GM19467 (cell line): ENCODE measurements at regions not wholly inside any gene's neighbourhood (a gene's known extent, or its start where the extent isn't known, plus 50 kb on each side); places are given as distances from the start of the nearest gene placed in this dataset.
A peak's percentile ranks its signal among the peaks of the same experiment; 100 is the strongest.
"Not testable (repeated sequence)": the region's sequence is repeated elsewhere in the genome, so short reads cannot be mapped to it uniquely, and the experiment has no call there.

Experiments
- ATAC-seq: cut with Tn5 transposase; IDR thresholded peaks from one replicate; pipeline ENCODE4 v1.9.1; 2021; ENCODE audit warnings: mild to moderate bottlenecking, moderate library complexity; ENCODE audit not compliant: unreplicated experiment

DNA sequence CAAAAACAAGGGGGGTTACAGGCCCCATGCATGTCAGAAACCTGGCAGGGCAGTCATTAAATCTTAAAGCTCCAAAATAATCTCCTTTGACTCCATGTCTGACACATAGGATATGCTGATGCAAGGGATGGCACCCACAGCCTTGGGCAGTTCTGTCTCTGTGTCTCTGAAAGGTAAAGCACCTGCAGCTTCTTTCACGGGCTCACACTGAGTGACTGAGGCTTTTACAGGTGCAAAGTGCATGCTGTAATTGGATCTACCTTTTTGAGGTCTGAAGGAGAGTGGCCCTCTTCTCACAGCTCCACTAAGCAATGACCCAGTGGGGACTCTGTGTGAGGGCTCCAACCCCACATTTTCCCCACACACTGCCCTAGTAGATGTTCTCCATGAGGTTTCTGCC lies 1309.0 kb upstream of the B3GALT2 start:
- ATAC-seq: no peak

DNA sequence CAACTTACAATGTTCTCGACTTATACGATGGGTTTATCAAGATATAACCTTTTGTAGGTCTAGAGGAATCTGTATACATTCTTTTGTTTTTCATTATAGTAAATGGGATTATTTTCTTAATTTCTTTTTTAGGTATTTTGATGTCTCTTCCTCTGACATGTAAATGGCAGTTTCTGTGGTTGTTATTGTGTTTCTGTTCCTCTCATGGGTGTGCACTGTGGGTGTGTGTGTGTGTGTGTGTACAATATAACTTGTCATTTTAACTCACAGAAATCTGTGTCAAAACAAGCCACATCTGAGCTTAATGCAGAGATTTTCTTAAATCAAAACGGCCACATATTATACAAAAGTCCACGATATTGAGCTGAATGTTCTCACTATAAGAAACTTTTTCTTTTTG lies 1300.8 kb upstream of the B3GALT2 start:
- ATAC-seq: no peak

DNA sequence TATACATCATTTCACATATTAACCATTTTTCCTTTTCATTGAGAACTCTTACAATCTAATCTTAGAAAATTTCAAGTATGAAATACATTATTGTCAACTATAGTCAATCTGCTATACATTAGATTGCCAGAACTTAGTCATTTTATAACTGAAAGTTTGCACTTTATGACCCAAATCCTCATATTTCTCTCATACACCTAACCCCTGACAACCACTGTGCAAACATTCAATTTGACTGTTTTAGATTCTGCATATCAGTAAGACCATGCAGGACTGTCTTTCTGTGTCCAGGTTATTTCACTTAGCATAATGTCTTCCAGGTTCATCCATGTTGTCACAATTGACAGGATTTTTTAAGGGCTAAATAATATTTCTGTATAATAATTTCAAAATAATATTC lies 1299.0 kb upstream of the B3GALT2 start:
- ATAC-seq: no peak

DNA sequence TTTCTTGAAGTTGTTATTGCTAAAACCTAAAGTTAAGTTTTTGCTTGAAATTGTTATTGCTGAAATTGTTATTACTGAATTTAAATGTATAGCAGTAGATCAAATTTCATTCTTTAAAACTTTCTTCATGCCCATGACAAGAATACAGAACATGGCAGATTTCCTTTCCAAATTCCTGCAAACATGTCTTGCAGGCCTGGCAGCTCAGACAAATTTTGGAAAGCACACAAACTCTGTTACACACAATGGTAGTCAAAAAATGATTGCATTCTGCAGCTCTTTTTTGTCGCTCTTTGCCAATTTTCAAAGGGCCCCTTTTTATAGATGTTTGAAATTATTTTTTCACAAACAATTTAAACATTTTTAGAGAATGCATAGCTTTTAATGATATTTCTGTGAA lies 1292.3 kb upstream of the B3GALT2 start:
- ATAC-seq: no peak

DNA sequence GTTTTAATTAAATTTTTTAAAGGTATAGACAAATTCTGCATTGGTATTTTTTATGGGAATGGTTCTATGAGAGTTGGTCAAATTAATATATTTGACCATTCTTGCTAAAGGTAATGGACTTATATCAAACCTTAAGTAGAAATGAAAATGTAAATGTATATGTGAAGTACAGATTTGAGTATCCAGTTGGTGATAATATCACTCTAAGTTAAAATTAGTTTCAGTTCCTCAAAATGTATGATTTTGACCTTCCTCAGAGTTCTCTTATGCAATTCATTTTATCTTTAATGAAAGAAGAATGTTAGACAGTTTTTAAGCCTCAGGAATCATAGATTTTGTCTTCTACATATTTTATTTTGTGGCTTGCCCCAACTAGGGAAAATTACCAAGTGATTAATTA lies 1291.5 kb upstream of the B3GALT2 start:
- ATAC-seq: peak; percentile 95

DNA sequence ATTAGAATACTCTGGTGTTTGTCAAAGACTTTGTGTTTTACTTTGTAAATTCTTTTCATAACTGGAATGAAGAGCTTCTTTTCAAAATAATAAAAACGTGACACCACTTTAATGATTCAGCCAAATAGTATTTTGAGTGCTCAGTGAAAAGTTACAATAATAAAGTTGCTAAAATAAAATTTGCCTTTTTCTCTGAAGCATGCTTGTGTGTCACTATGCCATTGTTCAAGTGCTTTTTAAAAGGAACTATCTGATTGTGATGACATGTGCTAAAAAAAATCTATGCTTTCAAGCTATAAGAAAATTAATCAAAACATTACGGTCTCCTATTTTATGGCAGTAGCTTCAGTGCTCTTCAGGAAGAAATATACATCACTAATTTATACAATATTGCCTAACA lies 1290.5 kb upstream of the B3GALT2 start:
- ATAC-seq: no peak

DNA sequence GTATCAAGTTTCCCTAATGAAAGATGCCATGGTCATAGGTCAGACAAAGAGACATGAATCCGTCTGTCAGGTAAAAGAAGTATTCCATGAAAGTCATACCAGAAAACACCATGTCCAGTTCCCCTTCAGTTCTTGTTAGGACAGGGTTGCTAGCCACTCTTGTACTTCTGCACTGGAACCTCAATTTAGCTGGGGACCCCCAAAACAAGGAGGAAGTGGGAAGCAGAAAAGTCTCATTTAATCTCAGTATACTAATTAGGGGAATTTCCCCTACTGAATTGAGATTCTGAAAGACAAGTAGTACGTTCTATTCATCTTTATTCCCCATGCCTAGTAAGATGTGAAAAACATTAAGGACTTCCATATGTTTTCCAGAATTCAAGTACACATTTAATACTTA lies 1289.9 kb upstream of the B3GALT2 start:
- no peak for ATAC-seq

DNA sequence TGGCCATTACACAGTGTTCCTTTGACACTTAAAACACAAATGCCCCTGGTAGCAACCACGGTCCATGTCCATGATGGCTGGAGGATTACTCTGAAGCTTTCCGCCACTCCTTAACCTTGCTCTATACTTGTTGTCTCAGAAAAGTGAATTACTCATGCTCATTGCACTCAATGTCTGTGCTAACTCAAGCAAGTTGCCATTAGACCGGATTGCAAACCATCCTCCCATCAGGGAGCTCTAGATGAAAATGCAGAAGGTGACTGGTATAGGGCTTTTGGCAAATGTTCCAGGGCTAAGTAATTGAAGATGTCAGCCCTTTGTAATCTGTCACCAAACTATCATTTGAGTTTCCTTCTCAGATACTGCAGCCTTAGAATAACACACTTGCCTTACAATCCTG lies 1288.3 kb upstream of the B3GALT2 start:
- ATAC-seq: no peak

DNA sequence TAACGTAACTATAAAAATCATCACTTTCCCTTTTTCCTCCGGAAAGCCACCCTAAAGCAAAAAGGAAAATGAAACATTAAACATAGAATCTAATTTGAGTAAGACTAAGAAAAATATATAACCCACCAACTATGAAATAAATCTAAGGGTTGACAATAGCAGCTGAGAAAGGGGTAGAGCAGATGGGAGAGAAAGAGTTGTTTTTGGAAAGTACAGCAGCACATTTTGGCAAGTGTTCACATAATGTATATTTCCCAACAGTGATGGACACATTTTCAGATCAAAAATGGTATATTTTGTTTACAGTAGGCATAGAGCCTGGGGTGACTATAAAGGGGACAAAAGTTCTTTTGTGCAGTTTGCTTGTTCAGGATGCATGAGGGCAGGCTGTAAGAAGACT lies 1287.4 kb upstream of the B3GALT2 start:
- ATAC-seq: no peak

DNA sequence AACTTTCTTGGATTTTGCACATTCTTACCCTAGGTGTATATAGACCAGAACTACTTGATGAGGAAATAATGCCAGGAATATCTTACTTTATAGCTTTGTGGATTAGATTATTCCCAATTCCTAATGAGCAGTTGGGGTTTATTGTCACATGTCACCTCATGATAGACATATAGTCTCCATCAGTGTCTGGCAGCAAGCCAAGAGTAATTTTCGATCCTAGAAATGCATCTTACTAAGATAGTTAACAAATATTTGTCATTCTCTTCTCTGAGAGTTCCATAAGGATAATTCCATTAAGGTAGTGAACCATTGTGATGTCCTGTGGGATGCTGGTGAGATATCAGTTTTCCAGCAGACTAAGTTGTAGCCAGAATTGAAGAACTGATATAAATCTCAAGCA lies 1282.9 kb upstream of the B3GALT2 start:
- ATAC-seq: no peak

DNA sequence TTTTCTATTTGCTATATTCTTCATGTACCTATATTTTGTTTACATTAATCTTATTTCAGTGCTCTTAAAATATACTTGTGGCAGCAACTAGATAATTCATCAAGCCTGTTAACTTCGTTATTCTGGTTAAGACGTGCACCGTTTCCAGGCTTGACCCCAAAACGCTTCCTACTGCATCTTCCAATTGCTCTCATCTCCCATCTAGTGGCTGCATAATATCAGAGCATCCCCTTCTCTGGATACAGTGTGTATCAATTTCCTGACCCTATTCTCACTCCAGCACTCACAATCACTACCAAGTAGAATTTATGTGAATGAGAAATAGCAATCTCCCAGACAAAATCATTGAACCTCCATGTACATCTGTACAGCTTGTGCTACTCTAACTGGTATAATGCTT lies 1280.3 kb upstream of the B3GALT2 start:
- ATAC-seq: no peak

DNA sequence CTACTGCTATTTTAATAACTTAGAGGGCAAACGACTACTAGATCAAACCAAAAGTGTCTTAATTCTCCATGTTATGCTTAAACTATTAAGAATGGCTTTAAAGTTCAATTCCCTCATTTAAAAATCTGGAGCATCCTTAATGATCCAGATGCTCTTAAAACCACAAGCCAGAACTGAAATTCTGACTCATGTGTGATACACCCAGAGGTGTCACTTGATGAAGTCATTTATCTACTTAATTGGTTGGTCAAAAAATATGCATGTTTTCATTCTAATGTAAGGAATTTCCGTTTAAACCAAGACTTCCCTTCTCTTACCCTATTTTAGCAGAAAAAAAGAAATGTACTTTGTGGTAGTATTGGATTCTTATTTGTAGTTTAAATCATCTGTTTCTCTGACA lies 1261.2 kb upstream of the B3GALT2 start:
- no peak for ATAC-seq

DNA sequence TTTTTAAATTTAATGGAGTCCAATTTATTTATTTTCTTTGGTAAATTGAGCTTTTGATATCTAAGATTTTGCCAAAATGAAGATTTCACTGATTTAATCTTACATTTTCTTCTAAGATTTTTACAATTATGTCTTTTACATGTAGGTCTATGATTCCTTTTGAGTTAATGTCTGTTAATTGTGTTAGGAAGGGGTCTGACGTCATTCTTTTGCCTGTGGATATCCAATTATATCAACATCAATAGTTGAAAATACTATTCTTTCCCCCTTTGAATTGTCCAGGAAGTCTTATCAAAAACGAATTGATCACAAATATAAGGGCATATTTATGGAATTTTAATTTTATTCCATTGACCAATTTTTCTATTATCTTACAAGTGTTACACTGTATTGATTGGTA lies 1258.8 kb upstream of the B3GALT2 start:
- ATAC-seq: no peak

DNA sequence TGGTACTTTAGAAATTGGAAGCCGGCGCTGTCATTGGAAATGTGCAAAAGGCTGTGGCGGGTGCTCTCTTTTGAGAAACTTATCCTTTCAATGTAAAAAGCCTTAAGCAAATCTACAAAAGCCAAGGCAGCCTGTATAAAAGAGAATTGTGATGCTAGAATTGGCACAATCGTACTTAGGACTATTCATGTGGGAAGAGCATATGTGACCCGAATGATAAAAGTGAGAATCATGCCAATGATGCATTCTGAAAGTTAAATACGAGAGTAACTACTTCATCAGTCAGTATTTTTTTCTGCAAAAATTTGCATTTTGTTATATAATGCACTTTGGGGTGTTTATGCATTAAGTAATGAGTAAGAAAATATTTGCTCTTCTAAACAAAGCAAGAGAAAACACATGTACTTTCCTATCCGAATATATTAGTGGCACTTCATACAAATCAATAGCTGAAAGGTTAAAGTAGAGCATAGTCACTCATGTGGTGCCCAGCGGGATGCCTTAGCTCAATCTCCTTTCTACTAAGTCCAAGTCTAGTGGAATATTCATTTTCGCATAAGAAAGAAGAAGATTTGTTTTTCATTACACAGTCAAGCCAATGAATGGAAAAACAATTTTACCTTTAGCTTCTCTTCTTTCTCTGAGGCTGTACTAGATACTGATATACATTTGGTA lies 1256.6 kb upstream of the B3GALT2 start:
- ATAC-seq: no peak

DNA sequence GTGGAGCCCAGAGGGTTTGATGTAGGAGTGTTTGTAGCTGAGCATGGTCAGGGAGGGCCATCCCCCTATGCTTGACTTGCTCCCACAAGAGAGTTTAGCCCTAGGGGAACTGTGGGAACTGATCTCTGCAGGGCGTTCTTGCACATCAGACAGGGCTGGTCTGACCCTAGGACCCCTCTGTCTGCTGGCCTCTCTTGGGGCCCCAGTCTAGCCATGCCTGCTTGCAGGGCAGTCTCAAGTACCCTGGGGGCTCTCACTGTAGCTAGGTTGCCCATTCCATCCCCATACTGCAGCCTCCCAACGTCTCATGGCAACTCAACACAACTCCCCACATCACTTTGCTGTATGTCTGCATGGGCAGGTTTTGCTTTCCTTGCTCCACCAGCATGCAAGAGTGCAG lies 1250.7 kb upstream of the B3GALT2 start:
- no peak for ATAC-seq

DNA sequence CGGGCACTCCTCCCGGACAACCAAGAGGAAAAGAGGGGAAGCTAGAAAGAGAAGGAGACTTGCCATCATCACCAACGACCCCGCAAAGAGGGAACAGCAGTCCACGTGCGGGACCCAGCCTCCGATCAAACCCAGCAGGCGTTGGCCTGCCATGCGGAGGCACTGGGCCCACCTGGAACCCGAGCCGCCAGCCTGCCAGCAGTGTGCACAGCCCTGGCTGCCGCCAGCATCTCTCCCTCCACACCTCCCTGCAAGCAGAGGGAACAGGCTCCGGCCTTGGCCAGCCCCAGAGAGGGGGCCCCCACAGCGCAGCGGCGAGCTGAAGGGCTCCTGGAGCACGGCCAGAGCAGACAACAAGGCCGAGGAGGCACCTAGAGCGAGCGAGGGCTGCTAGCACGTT lies 1244.7 kb upstream of the B3GALT2 start:
- no peak for ATAC-seq

DNA sequence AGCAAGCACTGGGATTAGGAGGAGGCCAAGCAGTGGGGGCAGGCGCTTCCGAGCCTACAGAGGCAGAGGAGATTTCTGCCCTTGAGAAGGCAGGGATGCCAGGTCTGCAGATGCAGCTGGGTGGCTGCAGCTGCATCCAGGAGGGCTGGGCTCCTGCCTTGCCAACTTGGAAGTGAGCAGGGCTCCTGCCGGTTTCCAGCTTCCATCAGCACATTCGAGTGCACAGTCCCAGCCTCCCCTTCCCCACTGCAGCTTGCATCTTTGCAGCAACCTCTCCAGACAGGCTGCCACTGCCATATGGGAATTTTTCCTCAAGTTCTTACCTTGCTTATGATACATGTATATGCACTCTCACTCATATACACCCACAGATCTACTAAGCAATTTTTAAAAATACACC lies 1234.3 kb upstream of the B3GALT2 start:
- ATAC-seq: no peak

DNA sequence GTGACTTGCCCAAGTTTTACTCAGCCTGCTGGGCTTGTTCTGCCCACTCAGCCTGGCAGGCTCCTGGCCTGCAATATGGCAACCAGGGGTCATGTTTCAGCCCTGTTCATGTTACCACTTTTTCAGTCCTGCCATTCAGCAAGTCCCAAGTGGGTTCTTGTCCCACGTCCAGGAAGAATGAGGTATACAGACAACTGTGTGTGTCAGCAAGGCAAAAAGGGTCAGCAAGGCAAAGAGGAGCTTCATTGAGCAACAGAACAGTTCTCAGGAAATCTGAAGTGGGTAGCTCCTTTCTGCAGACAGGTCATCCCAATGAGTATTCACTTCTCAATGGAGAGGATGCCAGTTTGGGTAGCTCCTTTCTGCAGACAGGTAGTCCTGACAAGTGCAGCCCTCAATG lies 1233.3 kb upstream of the B3GALT2 start:
- ATAC-seq: no peak

DNA sequence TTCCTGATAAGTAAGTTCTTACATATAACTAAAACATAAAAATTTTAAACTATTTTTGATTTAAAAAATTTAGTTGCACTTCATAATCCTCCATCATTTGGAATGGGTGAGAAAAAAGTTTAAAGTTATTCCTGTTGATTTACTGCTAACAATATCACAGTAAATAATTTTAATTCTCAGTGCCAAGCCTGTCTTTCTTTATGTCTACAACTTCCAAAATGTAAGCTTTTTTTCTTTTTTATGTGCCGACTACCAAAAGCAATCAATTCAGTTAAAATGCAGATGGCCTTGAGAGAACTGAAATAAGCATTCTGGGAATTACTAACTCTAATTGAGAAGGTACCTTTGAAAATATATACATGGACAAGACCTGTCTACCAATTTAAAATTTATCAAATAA lies 1224.3 kb upstream of the B3GALT2 start:
- ATAC-seq: no peak

DNA sequence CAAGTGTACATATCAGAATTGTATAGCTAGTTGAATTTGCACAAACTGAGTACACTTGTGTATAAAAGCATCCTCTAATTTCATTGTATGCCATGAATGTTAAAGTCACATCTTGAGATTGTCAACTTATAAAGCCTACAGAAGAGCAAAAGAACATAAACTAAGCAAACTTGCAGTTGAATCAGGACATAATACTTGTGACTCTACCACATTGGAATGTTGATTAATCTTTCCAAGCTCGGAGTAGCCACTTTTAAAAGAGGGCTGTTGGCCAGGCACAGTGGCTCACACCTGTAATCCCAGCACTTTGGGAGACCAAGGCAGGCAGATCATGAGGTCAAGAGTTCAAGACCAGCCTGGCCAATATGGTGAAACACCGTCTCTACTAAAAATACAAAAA lies 1220.8 kb upstream of the B3GALT2 start:
- ATAC-seq: not testable (repeated sequence)

DNA sequence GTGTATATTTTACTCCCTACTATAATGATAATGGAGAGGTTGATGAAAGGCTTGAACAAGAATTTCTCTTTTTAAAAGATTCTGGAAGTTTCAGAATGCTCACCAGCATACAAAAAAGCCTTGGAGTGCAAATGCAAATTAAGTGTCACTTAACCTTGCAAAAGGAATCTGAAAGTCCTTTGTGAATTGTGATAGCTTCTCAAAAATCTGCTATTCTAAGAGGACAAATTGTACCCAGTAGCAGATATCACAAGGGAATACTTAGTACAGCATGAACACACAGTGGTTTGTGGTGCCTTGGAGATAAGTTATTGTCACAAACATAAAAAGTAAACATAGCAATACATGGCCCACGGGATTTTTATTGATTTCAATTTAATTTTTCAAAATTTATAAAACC lies 1208.3 kb upstream of the B3GALT2 start:
- ATAC-seq: no peak

DNA sequence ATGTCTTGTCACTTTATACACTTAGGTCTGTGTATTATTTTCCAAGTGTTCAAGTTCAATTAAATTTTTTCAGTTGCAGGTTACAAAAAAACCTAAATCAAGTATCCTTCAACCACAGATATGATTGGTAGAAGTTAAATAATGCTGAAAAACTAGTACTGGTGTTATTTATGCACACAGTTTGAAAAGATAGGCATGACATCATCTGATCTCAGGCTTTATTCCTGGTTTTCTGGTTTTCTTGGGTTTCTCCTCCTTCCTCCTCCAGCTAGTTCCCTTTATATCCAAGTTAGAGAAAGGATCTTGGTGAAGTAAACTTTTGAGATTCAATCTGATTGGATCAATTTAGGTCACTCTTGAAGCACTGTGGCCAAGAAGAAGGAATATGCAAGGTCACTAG lies 1201.1 kb upstream of the B3GALT2 start:
- ATAC-seq: no peak

DNA sequence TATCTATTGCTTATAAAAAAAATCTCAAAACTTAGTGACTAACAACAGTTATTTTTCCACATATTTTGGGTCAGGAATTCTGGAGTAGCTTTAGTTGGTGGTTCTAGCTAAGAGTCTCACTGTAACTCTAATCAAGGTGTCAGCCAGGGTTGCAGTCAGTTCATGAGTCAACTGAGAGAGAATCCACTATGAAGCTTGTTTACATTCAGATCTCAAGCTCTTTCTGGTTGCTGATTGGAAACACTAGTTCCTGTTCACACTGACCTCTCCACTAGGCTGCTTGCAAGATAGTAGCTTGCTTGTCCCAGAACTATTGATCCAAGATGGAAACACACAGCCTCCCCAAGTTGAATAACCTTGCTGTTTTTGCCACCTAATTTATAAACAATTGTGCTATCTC lies 1192.1 kb upstream of the B3GALT2 start:
- no peak for ATAC-seq

DNA sequence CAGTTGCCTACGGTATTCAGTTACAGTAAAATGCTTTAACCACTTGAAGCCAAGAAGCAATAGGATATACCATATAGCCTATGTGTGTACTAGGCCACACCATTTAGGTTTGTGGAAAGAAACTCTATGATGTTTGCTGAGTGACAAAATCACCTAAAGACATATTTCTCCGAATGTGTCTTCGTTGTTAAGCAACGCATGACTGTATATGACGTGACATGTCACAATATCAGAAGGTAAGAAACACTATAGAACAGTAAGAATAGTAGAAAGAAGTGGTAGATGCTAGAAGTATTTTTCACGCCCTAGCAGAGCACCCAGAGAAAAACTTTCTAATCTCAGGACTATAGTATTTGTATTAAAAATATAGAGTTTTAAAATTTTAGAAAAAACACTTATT lies 1188.2 kb upstream of the B3GALT2 start:
- no peak for ATAC-seq
